HG03469 (cell line): ENCODE measurements at regions not wholly inside any gene's neighbourhood (a gene's known extent, or its start where the extent isn't known, plus 50 kb on each side); places are given as distances from the start of the nearest gene placed in this dataset.
"Not testable (repeated sequence)": the region's sequence is repeated elsewhere in the genome, so short reads cannot be mapped to it uniquely, and the experiment has no call there.

Experiments
- ATAC-seq: cut with Tn5 transposase; IDR thresholded peaks from one replicate; pipeline ENCODE4 v1.9.1; 2021; ENCODE audit warnings: mild to moderate bottlenecking, moderate library complexity, moderate number of reproducible peaks; ENCODE audit not compliant: unreplicated experiment

GRCh38 chrX:7640392-7640791 is 202.6 kb upstream of the VCX start:
- no peak for ATAC-seq

DNA sequence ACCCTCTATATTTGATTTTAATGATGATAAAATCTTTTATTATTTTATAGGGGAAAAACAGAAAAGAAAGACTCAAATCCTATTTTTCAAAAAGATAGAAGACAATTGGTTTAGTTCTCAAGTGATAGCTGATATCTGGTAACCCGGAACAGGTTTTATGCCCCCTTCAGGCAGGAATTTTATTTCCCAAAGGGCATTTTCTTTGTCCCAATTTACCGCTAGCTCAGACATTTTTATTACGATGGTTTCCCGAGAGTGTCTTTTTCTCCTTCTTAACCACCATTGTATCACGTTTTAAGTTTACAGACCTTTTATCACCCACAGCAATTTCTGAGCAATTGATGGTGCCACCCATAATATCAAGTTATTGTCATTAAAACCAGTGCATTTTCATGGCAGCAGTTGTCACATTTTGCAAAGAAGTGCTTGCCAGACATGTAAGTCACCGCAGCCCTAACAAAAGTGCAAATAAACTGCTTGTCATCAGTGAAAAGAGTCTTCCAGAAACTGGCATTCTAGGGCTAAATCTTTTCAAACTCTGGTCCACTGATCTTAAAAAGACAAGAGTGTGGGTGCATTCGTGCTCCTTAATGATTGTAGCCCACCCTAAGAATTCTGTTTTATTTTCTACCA is 204.8 kb upstream of the VCX start:
- ATAC-seq, result no peak

GRCh38 chrX:7637066-7637465 is 205.9 kb upstream of the VCX start:
- ATAC-seq, result no peak

GRCh38 chrX:7635604-7636003 is 207.4 kb upstream of the VCX start:
- ATAC-seq, result no peak

DNA sequence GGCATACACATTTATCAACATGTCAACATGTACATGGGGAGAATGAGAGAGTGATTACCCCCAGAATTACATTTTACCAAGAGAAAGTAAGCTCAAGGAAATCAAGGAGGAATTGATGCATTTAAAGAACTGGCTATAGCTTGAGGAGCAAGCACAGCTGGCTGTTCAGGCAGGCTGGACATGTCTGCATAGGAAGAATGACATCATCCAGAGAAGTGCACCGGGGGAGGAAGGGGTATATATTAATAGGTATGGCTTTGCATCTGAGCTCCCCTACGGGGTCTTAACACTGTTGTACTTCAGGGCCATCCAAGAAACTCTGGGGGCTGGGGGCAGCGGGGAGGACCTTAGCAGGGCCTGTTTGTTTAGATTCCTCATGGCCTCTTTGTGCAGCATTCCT is 222.4 kb upstream of the VCX start:
- ATAC-seq, result no peak

DNA sequence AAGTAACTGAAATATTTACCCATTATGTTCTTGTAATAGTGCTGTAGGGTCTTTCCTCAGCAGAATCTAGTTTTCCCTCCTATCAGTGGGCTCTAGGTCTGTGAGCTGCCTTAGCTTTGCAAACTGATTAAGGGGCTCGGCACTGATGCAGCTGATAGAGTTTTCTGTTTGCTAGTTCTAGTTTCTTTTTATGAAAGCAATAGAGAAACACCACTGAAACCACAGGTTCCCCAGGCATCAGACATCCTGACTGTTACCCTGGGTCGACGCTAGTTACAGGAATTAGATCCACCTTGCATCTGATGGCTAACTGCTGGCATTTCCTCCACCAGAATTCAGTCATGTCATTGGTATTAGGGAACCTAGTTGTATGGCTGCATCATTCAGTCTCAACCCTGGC is 225.0 kb upstream of the VCX start:
- ATAC-seq, result no peak

- no peak for ATAC-seq
Observed at GRCh38 chrX:7614616-7615015, 228.4 kb upstream of the VCX start.

GRCh38 chrX:7608625-7609024 is 234.3 kb upstream of the VCX start:
- not testable (repeated sequence) for ATAC-seq

DNA sequence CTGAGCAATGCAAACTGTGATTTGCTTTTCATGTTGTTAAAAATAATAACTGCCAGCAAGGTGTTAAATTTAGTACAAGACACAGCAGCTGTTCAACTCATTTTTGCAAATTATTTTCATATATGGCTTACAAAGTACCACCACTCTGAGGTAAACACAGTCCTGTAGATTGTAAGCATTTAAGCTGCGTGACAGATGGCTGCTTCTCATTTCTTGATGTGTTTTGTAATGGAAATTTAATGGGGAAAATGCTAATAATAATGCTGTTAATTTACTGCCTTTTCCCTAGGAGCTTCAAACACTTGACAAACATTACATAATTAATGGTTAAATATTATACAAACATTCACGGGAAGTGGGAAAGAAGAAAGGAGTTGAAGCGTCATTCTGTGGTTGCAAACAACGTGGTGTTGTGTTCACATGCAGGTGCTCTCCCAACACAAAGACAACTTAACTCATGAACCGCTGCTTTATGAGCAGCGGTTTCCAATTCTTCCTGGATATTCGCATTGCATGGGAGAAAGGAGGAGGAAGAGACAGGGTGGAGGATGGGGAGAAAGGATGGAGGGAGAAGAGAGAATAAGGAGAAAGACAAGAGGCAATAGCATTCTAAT is 236.8 kb upstream of the VCX start:
- ATAC-seq, result no peak

DNA sequence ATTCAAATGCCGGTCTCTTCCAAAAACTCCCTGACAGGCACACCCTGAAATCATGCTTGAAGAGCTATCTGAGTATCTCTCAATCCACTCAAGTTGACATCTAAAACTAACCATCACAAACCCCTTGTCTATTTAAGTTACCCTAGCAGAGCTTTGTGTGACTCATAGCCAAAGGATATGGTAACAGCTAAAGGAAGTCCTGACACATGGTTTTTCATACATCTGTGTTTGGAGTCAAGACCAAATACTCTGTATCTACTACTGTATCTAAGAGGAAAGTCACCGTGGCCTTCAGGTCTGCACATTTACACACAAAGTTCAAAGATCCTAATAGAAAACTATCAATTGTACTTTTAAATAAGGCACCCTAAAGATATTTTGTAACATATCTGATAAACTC is 239.6 kb upstream of the VCX start:
- ATAC-seq, result no peak

DNA sequence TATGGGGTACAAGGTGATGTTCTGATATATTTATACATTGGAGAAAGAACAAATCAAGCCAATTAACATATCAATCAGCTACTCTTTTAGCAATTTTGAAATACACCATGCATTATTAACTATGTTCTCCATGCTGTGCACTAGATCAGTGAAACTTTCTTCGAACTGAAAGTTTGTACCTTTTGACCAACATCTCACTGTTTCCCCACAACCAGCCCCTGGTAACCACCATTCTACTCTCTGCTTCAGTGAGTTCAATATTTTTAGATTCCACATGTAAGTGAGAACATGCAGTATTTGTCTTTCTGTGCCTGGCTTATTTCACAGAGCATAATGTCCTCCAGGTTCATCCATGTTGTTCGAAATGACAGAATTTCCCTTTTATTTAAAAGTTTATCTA is 246.1 kb upstream of the VCX start:
- ATAC-seq, result no peak

- not testable (repeated sequence) for ATAC-seq
Observed at GRCh38 chrX:7593370-7593769, 249.6 kb upstream of the VCX start.

- ATAC-seq, result no peak
Observed at GRCh38 chrX:7586126-7586525, 256.8 kb upstream of the VCX start.

DNA sequence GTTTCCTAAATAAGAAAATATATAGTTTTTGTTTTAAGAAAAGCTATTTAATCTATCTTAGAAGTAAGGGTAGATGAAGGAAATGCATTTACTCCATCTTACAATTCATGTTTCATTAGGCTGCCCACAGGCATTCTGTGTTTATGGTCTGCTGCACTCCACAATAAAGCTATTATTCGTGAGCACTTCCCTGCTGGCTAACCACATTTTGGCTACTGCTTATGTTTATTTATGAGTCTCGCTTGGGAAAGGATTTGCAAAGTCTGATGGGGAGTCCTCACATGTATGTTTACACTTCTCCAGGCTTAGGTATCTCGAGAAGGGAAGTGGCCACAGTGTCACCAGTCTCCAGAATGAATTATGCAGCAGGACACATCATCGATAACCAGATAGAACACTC is 260.8 kb upstream of the VCX start:
- ATAC-seq, result no peak

DNA sequence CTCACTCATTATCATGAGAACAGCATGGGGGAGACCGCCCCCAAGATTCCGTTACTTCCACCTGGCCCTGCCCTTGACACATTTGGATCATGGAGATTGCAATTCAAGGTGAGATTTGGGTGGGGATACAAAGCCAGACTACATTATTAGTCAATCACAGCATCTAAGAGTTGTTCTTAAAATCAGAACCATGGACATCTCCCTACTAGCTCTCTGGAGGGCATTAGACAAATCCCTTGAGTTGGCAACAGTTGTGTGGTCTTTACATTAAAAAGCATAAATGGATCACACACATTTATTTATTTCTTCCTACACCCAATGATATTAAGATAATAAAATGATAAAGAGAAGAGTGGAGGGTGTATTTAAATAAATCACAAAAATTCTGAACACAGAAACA is 262.8 kb upstream of the VCX start:
- ATAC-seq, result no peak

- no peak for ATAC-seq
Observed at GRCh38 chrX:7574325-7574724, 268.6 kb upstream of the VCX start.

DNA sequence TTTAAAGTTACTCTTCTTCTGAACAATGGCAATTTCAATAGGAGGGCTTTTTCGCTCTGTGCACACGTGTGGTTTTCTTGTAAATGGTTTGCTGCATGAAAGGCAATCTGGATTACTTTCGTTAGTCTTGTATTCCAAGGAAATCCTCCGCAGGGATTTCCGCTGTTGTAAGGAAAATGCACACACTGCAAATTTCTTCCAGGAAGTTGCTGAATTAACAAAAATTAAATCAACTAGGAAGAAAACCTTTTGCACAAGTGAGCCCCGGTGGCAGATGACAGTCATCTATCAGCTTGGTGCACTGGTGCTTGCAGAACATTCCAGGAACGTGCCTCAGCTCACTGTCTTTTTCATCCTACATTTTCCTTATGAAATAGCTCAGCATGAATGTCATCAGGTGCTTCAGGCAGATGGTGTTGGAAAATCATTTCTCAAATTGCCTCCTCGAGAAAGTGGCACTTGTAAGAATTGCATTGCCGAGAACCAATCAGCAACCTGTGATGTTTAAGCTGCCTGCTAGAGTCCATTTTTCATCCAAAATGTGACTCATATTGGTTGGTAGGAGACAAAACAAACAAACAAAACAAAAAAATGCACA is 272.4 kb upstream of the VCX start:
- no peak for ATAC-seq

GRCh38 chrX:7568597-7568996 is 274.4 kb upstream of the VCX start:
- ATAC-seq, result no peak

DNA sequence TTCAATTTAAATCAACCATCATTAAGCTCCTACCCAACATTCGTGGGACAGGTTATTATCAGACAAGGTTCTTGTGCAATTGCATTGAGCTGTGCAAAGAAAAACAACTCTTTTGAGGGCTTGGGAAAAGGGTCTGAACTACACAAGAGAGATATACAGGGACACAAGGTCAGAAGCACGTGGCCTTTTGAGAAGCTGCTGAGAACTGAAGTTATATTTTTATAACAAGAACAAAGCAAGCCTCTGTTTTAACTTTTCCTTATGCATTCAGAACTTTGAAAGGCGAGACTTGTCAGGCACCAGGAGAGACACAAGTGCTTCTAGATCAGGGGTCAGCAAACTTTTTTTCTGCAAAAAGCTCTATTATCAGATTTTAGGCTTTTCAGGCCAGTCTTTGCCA is 274.8 kb upstream of the VCX start:
- no peak for ATAC-seq

DNA sequence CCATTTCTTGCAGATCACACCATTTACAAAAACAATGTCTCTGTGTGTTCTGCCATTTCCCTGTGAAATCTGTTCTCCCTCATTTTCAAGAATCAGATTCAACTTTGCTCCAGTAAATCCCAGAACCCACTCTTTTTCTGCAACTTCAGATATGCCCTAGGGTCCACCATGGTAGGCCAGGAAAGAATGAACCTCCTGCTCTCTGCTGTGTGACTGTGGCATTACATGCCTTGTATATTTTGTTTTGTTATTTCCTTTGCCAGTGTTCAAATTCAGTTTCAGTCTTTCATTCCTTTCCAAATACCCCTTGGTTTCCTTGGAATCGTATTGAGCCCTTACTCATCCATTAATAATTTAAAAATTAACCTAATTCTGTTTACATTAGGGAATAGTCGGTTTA is 290.2 kb upstream of the VCX start:
- ATAC-seq, result no peak

- ATAC-seq, result no peak
Observed at GRCh38 chrX:7546551-7547080, 296.4 kb upstream of the VCX start.

GRCh38 chrX:7545564-7545963 is 297.4 kb upstream of the VCX start:
- no peak for ATAC-seq
